NOMO-1 treated with dmso at 0.1 percent for 144 hours (cell line): ENCODE measurements at regions not wholly inside any gene's neighbourhood (a gene's known extent, or its start where the extent isn't known, plus 50 kb on each side); places are given as distances from the start of the nearest gene placed in this dataset.
"Not testable (repeated sequence)": the region's sequence is repeated elsewhere in the genome, so short reads cannot be mapped to it uniquely, and the experiment has no call there.

ENCODE experiments used
- DNase-seq: peaks from one replicate; lab custom pipeline; 2025; ENCODE audit not compliant: unreplicated experiment; lab: John Stamatoyannopoulos, UW

DNA sequence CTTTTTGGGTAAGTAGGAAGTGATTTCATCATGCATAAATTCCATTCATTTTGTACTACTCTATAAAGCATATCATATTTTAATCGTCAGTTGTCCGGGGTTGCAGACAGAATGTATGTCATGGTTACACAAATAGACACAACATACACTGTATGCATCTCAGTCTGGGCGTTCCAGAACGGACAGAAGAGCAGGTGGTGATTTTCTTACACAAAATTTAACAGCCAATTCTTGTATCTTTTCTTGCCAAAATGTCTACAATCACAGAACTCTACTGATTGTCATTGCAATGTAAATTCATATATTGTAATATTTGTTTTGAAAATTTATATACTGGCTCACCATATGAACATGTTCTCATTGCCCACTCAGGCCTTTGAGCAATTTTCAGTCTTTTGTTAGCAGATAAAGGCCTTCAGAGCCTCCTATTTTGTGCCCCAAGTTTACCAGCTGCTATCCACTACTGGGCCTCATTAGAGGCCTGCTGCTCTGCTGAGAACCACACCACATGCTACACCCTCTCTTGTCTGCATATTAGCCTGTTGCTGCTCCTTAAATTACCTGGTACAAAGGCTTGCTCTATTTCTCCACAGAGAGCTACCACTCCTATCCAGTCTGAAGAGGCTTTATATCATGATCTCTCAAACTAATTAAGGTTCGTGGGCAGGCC, 61.5 kb downstream of the PRDM13 start:
- DNase-seq, result no peak

DNA sequence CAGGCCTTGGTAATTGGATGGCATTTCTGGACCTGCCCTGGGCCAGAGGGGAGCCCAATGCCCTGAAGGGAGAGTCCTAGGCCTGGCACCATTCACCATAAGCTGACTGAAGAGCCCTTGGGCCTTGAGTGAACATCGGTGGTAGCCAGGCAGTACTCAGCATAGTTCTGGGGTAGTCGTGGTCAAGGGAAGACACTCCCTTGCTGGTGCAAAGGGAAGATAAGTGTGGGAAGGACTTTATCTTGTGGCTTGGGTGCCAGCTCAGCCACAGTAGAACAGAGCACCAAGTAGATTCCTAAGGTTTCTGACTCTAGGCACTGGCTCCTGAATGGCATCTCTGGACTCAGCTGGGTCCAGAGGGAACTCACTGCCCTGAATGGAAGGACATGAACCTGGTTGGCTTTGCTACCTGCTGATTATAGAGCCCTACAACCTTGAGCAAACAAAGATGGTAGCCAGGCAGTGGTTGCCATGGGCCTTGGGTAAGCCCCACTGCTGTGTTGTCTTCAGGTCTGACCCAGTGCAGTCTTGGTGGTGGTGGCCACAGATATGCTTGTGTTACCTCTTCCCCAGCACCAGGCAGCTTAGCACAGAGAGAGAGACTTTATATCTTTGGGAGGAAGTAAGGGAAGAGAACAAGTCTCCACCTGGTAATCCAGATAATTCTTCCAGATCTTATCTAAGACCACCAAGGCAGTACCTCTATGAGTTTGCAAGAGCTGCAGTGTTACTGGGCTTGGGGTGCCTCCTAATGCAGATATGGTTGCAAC, 83.5 kb downstream of the PRDM13 start:
- no peak for DNase-seq

DNA sequence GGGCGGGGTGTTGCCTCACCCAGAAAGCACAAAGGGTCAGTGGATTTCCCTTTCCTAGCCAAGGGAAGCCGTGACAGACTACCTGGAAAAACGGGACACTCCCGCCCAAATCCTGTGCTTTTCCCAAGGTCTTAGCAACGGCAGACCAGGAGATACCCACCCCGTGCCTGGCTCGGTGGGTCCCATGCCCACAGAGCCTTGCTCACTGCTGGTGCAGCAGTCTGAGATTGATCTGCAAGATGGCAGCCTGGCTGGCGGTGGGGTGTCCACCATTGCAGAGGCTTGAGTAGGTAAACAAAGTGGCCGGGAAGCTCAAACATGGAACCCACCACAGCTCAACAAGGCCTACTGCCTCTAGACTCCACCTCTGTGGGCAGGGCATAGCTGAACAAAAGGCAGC, 95.7 kb downstream of the PRDM13 start:
- DNase-seq, result not testable (repeated sequence)

DNA sequence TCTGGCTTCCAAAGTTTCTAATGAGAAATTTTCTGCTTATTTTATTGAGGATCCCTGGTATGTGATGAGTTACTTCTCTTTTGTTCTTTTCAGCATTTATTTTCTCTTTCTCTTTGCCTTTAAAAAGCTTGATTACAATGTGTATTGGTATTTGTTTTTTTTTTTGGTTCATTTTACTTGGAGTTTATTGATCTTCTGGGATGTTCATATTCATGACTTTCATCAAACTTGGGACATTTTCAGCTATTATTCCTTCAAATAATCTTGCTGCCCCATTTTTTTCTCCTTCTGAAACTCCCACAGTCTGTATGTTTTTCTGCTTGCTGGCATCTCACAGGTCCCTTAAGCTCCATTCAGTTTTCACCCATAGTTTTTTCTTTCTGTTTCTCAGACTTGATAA, 102.4 kb downstream of the PRDM13 start:
- no peak for DNase-seq

DNA sequence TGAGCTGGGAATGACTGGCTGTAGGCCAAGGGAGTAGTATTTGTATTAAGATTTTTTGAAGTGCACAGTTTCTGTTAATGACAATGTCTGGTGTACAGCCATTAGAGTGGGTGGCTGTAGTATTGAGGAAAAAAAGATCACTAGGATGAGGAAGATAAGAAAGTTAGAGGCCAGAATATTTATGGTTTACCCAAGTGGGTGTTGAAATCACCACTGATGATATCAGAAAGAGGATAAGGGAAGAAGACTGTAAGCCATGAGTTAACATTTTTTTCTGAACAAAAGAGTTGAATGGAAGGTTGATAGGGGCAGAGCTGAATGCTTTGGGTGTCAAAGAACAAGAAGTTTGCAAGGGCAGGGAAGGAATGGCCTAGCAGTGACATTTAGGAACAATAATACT, 104.7 kb downstream of the PRDM13 start:
- DNase-seq, result no peak

DNA sequence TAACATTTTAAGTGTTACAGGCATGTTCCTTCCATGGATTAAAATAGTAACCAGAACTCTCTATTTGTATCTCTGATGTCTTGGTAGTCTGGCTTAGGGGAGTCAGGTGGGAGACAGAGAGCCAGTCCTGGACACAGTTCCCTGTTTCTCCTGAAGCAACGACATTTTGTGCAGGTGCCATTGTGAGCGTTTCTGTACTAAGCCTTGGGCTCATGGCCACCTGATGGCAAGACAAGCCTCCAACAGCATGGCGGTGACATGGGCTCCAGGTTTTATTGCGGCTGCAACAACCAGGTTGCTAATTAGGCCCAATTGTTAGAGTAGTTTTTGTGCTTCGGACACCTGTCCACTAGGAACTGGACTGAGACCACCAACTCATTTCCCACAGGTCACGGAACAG, 105.3 kb downstream of the PRDM13 start:
- no peak for DNase-seq

DNA sequence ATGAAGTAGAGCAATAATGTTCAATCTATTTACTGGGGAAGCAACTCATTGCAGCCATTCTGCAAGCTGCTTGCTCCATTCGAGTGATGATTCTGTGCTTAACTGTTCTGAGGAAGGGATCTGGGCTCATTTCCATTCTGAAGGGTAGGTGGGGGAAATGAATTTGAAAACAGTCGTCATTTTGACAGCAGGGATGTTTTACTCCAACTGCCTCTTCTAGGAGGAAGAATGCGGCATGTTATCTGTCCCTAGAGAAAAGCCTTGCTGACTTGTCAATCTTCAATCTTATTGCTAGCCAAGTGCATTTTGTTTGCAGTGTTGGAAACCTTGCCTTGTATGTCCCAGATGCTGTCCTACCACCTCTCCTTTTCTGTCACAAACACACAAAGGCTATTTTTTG, 105.9 kb downstream of the PRDM13 start:
- no peak for DNase-seq

DNA sequence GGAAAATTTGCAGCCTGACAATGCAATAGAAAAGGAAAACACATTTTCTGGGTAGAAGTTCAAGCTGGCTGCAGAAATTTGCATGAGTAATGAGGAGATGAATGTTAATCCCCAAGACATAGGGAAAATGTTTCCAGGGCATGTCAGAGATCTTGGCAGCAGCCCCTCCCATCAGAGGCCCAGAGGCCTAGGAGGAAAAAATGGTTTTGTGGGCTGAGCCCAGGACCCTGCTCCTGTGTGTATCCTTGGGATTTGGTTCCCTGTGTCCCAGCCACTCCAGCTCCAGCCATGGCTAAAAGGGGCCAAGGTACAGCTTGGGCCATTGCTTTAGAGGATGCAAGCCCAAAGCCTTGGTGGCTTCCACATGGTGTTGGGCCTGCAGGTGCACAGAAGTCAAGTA, 115.4 kb downstream of the PRDM13 start:
- not testable (repeated sequence) for DNase-seq

DNA sequence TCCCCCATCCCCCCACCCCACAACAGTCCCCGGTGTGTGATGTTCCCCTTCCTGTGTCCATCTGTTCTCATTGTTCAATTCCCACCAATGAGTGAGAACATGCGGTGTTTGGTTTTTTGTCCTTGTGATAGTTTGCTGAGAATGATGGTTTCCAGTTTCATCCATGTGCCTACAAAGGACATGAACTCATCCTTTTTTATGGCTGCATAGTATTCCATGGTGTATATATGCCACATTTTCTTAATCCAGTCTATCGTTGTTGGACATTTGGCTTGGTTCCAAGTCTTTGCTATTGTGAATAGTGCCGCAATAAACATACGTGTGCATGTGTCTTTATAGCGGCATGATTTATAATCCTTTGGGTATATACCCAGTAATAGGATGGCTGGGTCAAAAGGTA, 123.6 kb downstream of the PRDM13 start:
- DNase-seq, result not testable (repeated sequence)

DNA sequence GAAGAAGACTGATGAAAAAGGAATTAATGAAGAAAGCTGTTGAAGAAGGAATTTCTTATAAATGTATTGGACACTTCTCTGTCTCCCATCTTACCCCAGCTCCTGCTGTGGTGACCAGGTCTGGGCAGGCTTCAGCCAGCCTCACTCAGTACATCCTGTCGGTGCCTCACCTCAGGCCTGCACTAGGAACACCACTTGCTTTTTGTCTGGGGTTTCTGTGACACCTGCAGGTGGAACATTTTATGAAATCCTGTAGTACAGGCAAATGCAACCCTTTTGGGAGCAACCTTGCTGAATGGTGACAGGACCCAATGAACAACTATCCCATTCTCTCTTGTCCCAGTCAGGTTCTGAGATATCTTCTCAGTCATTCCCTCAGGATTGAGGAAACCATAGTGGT, 129.7 kb downstream of the PRDM13 start:
- no peak for DNase-seq

DNA sequence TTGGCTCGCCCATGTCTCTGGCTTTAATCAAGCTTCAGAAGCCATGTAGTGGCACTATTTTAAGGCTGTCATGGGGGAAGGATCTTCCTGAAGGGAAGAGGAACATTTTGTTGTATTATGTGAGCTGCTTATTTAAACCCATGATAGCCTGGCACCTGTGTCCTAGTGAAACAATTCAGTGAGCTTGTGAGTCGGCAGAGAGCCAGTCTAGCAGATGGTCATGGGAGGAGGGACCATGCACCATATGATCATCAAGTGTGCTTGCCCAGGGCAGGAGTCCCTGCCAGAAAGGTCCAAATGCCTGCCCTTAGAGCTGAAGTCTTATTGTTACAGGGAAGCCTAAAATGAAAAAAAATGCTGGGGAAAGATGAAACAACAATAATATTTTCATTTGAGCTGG, 132.9 kb downstream of the PRDM13 start:
- no peak for DNase-seq

DNA sequence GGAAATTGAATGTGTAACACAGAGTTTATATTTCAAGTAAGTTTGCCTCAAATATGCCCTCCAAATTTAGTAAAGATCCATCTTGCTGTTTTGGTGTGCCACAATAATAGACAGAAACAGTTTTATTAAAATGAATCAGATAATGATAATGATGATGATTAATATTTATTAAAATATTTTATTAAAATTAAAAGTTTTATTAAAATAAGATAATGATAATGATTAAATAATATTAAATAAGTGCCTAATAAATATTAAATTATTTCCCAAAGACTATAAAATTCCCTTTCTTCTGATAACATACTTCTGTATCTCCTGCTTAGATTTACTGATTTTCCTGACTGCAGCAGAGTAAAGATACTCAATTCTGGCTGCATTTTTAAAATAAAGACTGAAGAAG, 134.5 kb downstream of the PRDM13 start:
- DNase-seq, result no peak

DNA sequence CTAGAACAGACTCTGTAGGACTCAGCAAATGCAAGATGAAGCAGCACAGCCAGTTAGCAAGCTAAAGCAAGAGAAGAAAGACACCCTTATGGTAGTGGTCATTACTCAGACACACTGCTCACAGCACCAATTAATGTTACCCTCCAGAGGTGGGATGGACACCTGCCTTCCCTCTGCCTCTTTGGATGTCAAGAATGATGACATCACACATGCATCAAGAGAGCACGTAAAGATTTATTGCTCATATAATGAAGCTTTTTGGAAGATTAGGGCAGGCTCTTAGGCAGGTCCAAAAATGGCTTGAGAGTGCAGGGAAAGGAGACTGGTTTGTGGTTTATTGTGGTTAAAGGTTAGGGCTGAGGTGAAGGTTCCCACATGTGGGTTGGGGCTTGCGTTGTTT, 137.0 kb downstream of the PRDM13 start:
- no peak for DNase-seq

DNA sequence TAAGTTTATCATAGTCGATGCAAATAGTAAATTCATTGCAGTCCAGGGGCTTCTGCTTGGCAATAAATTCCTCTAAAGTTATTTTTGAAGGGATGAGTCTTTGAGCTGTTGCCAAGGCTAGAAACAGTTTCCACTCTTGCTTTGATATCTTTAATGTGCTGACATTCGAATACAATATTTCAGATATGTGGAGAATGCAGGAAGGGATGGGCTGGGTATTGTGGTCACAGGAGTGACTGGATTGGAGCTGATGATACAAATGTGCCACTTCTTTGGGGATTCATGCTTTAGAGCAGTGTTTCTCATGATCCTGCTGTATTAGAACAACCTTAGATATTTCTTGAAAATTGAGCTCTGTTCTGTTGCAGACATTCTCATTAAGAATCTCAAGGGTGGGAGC, 139.0 kb downstream of the PRDM13 start:
- no peak for DNase-seq

DNA sequence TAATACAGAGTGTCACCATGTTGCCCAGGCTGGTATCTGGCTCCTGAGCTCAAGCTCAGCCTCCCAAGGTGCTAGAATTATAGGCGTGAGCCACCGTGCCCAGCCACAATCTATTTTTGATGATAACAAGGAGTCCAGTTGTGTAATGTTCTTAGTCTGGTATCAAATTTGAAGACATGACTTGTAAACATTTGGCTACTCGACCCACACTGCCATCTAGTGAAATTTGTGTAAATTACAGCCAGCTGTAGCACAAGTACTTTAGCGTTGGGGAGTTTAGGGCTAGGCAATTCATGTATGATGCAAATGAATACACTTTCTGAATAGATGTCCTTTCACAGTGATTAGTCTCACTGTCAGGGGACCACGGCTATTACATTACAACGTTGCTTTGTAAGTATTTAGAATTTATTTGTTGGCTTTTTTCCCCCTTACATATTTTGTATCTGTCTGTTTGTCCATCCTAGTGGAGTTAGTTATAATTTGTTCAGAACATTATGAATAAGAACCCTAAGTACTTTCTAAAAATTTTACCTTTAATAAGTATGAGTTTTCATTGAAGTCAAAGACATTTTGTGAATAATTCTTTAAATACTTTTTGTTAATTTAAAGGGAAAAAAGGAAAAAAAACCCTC, 139.7 kb downstream of the PRDM13 start:
- DNase-seq, result peak; percentile 36

DNA sequence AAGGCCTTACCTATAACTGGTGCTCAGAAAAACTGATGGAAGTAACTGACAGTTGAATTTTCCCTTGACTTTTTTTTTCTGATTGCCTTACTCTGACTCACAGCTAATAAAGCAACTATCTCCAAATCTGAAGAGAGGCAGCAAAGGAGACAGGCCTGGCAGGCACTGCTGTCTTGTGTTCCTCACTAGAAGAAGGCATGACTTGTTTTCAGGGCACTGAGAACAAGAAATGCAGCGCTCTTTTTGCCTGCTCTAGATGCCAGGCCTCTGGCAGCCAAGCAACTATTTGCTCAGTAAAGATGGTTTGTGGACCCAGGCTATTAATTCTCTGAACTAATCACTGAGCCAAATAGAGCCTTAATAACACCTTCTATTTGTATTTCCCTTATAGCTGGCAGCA, 155.1 kb downstream of the PRDM13 start:
- DNase-seq, result no peak

DNA sequence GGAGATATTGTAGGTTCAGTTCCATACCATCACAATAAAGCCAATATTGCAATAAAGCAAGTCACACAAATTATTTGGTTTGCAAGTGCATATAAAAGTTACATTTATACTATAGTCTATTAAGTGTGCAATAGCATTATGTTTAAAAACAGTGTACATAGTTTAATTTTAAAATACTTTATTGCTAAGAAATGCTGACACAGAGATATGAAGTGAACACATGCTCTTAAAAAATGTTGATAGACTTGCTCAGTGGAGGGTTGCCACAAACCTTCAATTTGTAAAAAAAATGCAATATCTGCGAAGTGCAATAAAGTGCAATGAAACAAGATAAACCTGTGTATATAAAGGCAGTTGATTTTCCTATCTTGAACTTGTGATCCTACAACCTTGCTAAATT, 161.5 kb downstream of the PRDM13 start:
- DNase-seq, result no peak

DNA sequence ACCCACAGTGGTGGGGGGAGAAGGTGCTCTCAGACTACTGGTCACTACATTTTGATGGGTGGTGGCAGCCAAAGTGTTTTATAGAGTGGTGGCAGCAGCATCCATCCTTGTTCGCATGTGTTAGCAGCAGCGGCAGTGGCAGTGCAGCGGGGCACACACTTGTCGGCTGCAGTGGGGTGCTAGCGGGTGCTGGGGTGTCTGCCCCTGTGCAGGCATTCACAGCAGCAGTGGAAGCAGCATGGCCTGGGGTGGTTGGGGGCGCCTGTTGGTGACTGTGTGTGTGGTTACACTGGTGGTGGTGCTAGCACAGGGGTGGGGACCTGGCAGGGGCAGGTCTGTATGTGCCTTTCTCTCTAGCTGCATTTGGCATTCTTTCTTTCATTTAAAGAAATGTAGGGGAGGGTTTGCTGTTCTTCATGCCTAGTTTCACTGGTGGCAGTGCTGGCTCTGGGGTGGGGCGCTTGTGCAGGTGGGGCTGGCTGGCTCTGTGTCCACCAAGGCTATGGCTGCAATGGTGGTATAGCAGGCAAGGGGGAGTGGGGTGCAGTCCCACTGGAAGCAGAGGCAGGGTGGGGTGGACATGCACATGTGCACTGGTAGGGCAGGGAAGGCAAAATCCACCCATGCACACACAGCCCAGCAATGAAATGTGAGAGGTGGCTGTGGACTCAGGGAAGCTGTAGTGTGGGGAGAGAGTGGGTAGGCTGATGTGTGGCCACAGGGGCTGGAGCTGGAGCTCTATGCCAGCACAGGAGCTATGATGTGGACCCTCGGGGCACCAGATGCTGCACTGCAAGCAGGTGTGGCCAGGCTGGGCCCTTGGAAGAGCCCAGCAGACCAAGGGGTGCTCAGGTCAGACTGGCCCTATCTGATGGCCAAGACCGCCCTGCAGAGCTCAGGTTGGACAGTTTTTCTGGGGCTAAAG, 173.3 kb downstream of the PRDM13 start:
- no peak for DNase-seq

DNA sequence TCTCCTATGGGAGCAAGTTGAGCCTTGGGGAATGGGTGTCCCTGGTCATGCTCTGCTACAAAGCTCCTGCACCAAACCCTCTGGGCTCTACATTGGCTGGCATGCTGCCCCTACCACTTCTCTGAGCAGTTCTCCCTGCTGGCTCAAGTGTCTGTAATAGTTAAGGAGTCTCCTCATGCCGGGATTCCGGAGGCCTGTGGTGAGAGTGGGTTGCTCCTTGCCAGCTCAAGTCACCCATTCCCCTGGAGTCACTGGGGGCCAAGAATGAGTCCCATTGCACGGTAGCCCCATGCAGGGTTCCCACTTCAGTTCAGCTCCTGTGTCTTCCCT, 173.9 kb downstream of the PRDM13 start:
- DNase-seq, result no peak

DNA sequence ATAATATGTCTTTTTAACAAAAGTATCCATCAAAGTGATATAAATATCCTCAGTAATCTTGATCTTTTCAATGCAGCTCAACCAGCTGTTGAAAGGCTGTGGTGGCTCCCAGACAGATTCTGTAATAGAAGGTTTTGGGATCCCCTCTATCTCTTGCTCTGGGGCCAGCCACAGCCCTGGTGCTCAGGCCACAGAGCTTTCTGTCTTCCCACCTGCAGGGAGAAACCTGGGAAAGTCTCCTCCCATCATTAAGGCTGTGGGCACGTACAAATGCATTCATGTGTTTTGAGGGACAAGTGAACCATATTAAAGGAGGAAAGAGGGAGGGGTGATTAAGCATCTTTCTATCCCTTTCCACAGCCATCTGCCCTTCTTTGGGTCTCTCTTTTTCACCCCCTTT, 183.1 kb downstream of the PRDM13 start:
- DNase-seq, result no peak

DNA sequence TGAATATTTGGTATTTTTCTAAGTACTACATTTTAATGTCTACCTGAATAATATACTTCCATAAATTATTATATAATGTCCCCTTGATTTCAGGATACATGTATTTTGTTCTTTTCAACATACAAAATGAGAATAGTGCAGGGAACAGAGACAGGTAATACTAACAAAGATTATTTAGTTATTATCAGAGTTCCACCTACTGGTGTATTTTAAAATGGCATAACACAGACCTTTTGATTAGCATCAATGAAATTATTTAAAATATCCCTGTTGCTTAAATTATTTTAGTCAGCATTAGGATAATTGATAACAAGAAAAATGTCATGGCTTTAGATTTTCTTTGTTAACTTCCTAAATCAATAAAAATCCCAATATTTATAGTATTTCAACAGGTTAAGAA, 184.0 kb downstream of the PRDM13 start:
- DNase-seq, result no peak
